HepG2 (cell line): ENCODE measurements at regions not wholly inside any gene's neighbourhood (a gene's known extent, or its start where the extent isn't known, plus 50 kb on each side); places are given as distances from the start of the nearest gene placed in this dataset.

Experiments
- GFI1 ChIP-seq: sonication (generic); formaldehyde crosslinking; IDR thresholded peaks from 2 replicates; pipeline ENCODE4 v1.5.0; 2020; ENCODE audit warnings: missing genetic modification reagents, mild to moderate bottlenecking, borderline replicate concordance
- HDAC1 ChIP-seq: sonication (generic); formaldehyde crosslinking; IDR thresholded peaks from 2 replicates; pipeline ENCODE4 v1.5.1; 2020; ENCODE audit warnings: mild to moderate bottlenecking, missing genetic modification reagents
- HNRNPLL ChIP-seq: fragments of 200-400 bp; formaldehyde crosslinking; IDR thresholded peaks from 2 replicates; pipeline ENCODE4 v1.6.1; 2017; ENCODE audit warnings: mild to moderate bottlenecking, low read depth, low read length; ENCODE audit not compliant: poor library complexity, severe bottlenecking
- KMT2B ChIP-seq: IDR thresholded peaks from 2 replicates; pipeline ENCODE4 v1.6.1; 2016; ENCODE audit warnings: missing genetic modification reagents, missing compliant biosample characterization
- PATZ1 ChIP-seq: sonication (generic); formaldehyde crosslinking; IDR thresholded peaks from 2 replicates; pipeline ENCODE4 v1.4.0; 2020; ENCODE audit warnings: missing genetic modification reagents
- PCBP2 ChIP-seq: fragments of 200-400 bp; formaldehyde crosslinking; optimal IDR thresholded peaks from 2 replicates; pipeline ENCODE3; 2018; ENCODE audit warnings: low read length, low read depth; ENCODE audit not compliant: poor library complexity, severe bottlenecking
- PITX1 ChIP-seq: sonication (generic); formaldehyde crosslinking; IDR thresholded peaks from 2 replicates; pipeline ENCODE4 v1.5.1; 2020; ENCODE audit warnings: mild to moderate bottlenecking, missing genetic modification reagents
- RBM39 ChIP-seq: fragments of 200-400 bp; formaldehyde crosslinking; IDR thresholded peaks from one replicate; pipeline ENCODE4 v1.6.1; 2018; ENCODE audit warnings: antibody characterized with exemption, mild to moderate bottlenecking, low read depth, low read length; ENCODE audit not compliant: poor library complexity, severe bottlenecking
- RCOR2 ChIP-seq: IDR thresholded peaks from 2 replicates; pipeline ENCODE4 v1.6.1; 2016; ENCODE audit warnings: missing biosample characterization, missing genetic modification reagents
- TARDBP ChIP-seq: sonication (generic); formaldehyde crosslinking; IDR thresholded peaks from 2 replicates; pipeline ENCODE4 v1.8.0; 2022; ENCODE audit warnings: mild to moderate bottlenecking, missing genetic modification reagents
- TBL1XR1 ChIP-seq: fragments of 150-350 bp; IDR thresholded peaks from 2 replicates; pipeline ENCODE4 v1.6.1; 2014; ENCODE audit warnings: borderline replicate concordance, low read length; ENCODE audit not compliant: partially characterized antibody
- TFDP2 ChIP-seq: sonication (generic); formaldehyde crosslinking; IDR thresholded peaks from 2 replicates; pipeline ENCODE4 v1.4.0; 2020; ENCODE audit warnings: missing genetic modification reagents
- YEATS2 ChIP-seq: sonication (generic); formaldehyde crosslinking; IDR thresholded peaks from 2 replicates; pipeline ENCODE4 v1.4.0; 2020; ENCODE audit warnings: missing genetic modification reagents, borderline replicate concordance
- ZBTB25 ChIP-seq: IDR thresholded peaks from 2 replicates; pipeline ENCODE4 v1.6.1; 2018; ENCODE audit warnings: missing genetic modification reagents
- ZFP90 ChIP-seq: sonication (generic); formaldehyde crosslinking; IDR thresholded peaks from 2 replicates; pipeline ENCODE4 v1.8.0; 2022; ENCODE audit warnings: missing genetic modification reagents, mild to moderate bottlenecking, inconsistent platforms, borderline replicate concordance
- ZNF18 ChIP-seq: sonication (generic); formaldehyde crosslinking; IDR thresholded peaks from 2 replicates; pipeline ENCODE4 v1.8.0; 2022; ENCODE audit warnings: mild to moderate bottlenecking, missing genetic modification reagents; ENCODE audit not compliant: insufficient replicate concordance
- ZNF282 ChIP-seq: fragments of 450-650 bp; IDR thresholded peaks from 2 replicates; pipeline ENCODE4 v1.6.1; 2018; ENCODE audit not compliant: partially characterized antibody
- ZNF891 ChIP-seq: sonication (generic); formaldehyde crosslinking; IDR thresholded peaks from 2 replicates; pipeline ENCODE4 v1.5.0; 2020; ENCODE audit warnings: mild to moderate bottlenecking, missing genetic modification reagents
- ZSCAN5A ChIP-seq: sonication (generic); formaldehyde crosslinking; IDR thresholded peaks from 2 replicates; pipeline ENCODE4 v1.8.0; 2022; ENCODE audit warnings: mild to moderate bottlenecking, missing genetic modification reagents, borderline replicate concordance

GRCh38 chr1:214123061-214123784, 135.4 kb downstream of the PROX1 start (continued):
- TF ChIP-seq ZNF282 (no peak), ZNF18 (CRISPR knock-in tag) (no peak), ZSCAN5A (CRISPR knock-in tag) (0 out of 2 replicates have a peak, but pooled peaks have one; percentile 36), PATZ1 (CRISPR knock-in tag) (peak; percentile 25; the same call in 1 of the 2 replicates), TFDP2 (CRISPR knock-in tag) (no peak), HDAC1 (CRISPR knock-in tag) (0 out of 2 replicates have a peak, but pooled peaks have one; percentile 34), ZBTB25 (CRISPR knock-in tag) (peak; percentile 35; the same call in 1 of the 2 replicates), TARDBP (CRISPR knock-in tag) (0 out of 2 replicates have a peak, but pooled peaks have one; percentile 29), RCOR2 (peak; percentile 34; the same call in 1 of the 2 replicates), YEATS2 (CRISPR knock-in tag) (peak; percentile 51; the same call in 1 of the 2 replicates), ZFP90 (CRISPR knock-in tag) (peak; percentile 52; the same call in 1 of the 2 replicates), GFI1 (CRISPR knock-in tag) (no peak), RBM39 (no peak), ZNF891 (CRISPR knock-in tag) (no peak), KMT2B (CRISPR knock-in tag) (peak; percentile 19; the same call in 1 of the 2 replicates), HNRNPLL (no peak), PCBP2 (no peak), TBL1XR1 (no peak), PITX1 (CRISPR knock-in tag) (0 out of 2 replicates have a peak, but pooled peaks have one; percentile 29)
